CD4-positive, alpha-beta T cell treated with Interleukin-15 for 4 hours (primary cell): ENCODE measurements at regions not wholly inside any gene's neighbourhood (a gene's known extent, or its start where the extent isn't known, plus 50 kb on each side); places are given as distances from the start of the nearest gene placed in this dataset.
"Not testable (repeated sequence)": the region's sequence is repeated elsewhere in the genome, so short reads cannot be mapped to it uniquely, and the experiment has no call there.

Experiments
- DNase-seq: peaks from one replicate; pipeline ENCODE4 v3.0.0-alpha.2; 2020; ENCODE audit warnings: low spot score

GRCh38 chr16:88303890-88304819, 78.6 kb upstream of the ZNF469 start:
- no peak for DNase-seq

- no peak for DNase-seq
These were observed 77.6 kb upstream of the ZNF469 start for GRCh38 chr16:88305176-88305575.

GRCh38 chr16:88306411-88306810, 76.3 kb upstream of the ZNF469 start:
- no peak for DNase-seq

- no peak for DNase-seq
These were observed 75.8 kb upstream of the ZNF469 start for GRCh38 chr16:88306860-88307545.

GRCh38 chr16:88308441-88309173, 74.2 kb upstream of the ZNF469 start:
- no peak for DNase-seq

- DNase-seq, result no peak
These were observed 73.4 kb upstream of the ZNF469 start for GRCh38 chr16:88309174-88309907.

GRCh38 chr16:88309908-88310265, 72.9 kb upstream of the ZNF469 start:
- DNase-seq, result no peak

GRCh38 chr16:88310796-88311605, 71.8 kb upstream of the ZNF469 start:
- no peak for DNase-seq

GRCh38 chr16:88311860-88312259, 70.9 kb upstream of the ZNF469 start:
- DNase-seq, result not testable (repeated sequence)

GRCh38 chr16:88312732-88313131, 70.0 kb upstream of the ZNF469 start:
- no peak for DNase-seq

- no peak for DNase-seq
These were observed 67.7 kb upstream of the ZNF469 start for GRCh38 chr16:88314991-88315542.

- no peak for DNase-seq
These were observed 67.1 kb upstream of the ZNF469 start for GRCh38 chr16:88315543-88316105.

GRCh38 chr16:88316151-88316550, 66.6 kb upstream of the ZNF469 start:
- DNase-seq, result no peak

- DNase-seq, result no peak
These were observed 65.7 kb upstream of the ZNF469 start for GRCh38 chr16:88316941-88317612.

GRCh38 chr16:88317613-88317965, 65.2 kb upstream of the ZNF469 start:
- DNase-seq, result no peak

GRCh38 chr16:88318051-88318450, 64.7 kb upstream of the ZNF469 start:
- DNase-seq, result no peak

- no peak for DNase-seq
These were observed 64.2 kb upstream of the ZNF469 start for GRCh38 chr16:88318521-88318920.

GRCh38 chr16:88319116-88319965, 63.4 kb upstream of the ZNF469 start:
- no peak for DNase-seq
